ENCODE measurements at regions not wholly inside any gene's neighbourhood (a gene's known extent, or its start where the extent isn't known, plus 50 kb on each side); places are given as distances from the start of the nearest gene placed in this dataset.

DNA sequence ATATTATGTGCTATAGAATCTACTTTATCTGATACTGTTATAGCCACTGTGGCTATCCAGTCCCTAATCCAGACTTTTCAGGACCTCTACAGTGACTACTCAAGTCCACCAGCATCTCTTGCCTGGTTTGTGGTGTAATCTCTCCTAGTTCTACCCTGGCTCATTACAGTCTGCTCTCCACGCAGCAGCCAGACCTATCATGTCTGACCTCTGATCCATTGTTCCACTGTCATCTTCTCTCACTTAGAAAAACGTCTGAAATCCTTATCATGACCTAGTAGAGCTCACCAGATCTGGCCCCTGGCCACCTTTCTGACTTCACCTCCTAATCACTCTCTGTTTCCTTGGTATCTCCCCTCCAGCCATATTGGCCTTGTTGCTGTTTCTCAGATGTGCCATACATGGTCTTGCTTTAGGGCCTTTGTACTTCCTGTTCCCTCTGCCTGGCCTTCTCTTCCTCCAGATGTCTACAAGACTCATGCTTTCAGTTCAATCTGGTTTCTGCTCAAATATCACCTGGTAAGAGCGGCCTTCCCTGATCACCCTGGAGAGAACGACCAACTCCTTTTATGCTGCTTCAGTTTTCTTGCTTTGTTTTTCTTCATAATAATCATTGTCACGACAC is 475.5 kb downstream of the AACS start:
- TF ChIP-seq, protein P1, sequence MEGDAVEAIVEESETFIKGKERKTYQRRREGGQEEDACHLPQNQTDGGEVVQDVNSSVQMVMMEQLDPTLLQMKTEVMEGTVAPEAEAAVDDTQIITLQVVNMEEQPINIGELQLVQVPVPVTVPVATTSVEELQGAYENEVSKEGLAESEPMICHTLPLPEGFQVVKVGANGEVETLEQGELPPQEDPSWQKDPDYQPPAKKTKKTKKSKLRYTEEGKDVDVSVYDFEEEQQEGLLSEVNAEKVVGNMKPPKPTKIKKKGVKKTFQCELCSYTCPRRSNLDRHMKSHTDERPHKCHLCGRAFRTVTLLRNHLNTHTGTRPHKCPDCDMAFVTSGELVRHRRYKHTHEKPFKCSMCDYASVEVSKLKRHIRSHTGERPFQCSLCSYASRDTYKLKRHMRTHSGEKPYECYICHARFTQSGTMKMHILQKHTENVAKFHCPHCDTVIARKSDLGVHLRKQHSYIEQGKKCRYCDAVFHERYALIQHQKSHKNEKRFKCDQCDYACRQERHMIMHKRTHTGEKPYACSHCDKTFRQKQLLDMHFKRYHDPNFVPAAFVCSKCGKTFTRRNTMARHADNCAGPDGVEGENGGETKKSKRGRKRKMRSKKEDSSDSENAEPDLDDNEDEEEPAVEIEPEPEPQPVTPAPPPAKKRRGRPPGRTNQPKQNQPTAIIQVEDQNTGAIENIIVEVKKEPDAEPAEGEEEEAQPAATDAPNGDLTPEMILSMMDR (IDR thresholded peaks at IDR 0.05; ENCODE audit: low read depth, low read length) = no peak
- TF ChIP-seq POLR2A (IDR thresholded peaks at IDR 0.05; ENCODE audit: extremely low read depth, insufficient read length) = no peak
